ENCODE measurements at regions not wholly inside any gene's neighbourhood (a gene's known extent, or its start where the extent isn't known, plus 50 kb on each side); places are given as distances from the start of the nearest gene placed in this dataset.

GRCh38 chr3:498487-498886 is 301.9 kb downstream of the CHL1 start:
- TF ChIP-seq CTCF (IDR thresholded peaks at IDR 0.05; ENCODE audit: low read depth, low read length) = no peak
- TF ChIP-seq MAX (IDR thresholded peaks at IDR 0.05; ENCODE audit: low read depth, low read length) = no peak
